BJ (cell line): ENCODE measurements at regions not wholly inside any gene's neighbourhood (a gene's known extent, or its start where the extent isn't known, plus 50 kb on each side); places are given as distances from the start of the nearest gene placed in this dataset.
"Not testable (repeated sequence)": the region's sequence is repeated elsewhere in the genome, so short reads cannot be mapped to it uniquely, and the experiment has no call there.

Experiments
- CTCF ChIA-PET: fragments of 350-600 bp; formaldehyde crosslinking; extraction: SDS; loops from one replicate; lab custom pipeline; 2021; ENCODE audit warnings: antibody characterized with exemption, inconsistent platforms; lab: Yijun Ruan, JAX
- POLR2A ChIA-PET: fragments of 300-600 bp; sonication (Branson Sonifier 250); formaldehyde crosslinking; extraction: SDS; loops from one replicate; lab custom pipeline; 2021; ENCODE audit warnings: antibody characterized with exemption; lab: Charles Lee
- DNase-seq: peaks from one replicate; pipeline ENCODE4 v3.0.0-alpha.2; 2011; ENCODE audit warnings: low read depth
- H3K27me3 ChIP-seq: 2 replicates; pipeline ENCODE4 v1.6.0; 2011; ENCODE audit warnings: low read length; ENCODE audit not compliant: control insufficient read depth, insufficient read depth
- H3K36me3 ChIP-seq: 2 replicates; pipeline ENCODE4 v1.5.1; 2011; ENCODE audit warnings: low read length; ENCODE audit not compliant: control insufficient read depth, insufficient read depth
- H3K4me3 ChIP-seq: 2 replicates; pipeline ENCODE4 v1.5.1; 2011; ENCODE audit warnings: low read depth, mild to moderate bottlenecking, control low read depth, low read length
- CTCF ChIP-seq: IDR thresholded peaks from 2 replicates; pipeline ENCODE4 v1.5.1; 2011; ENCODE audit warnings: low read depth, mild to moderate bottlenecking, control low read depth, inconsistent platforms, low read length, moderate library complexity; ENCODE audit not compliant: insufficient read depth

- no peak for DNase-seq
- ChIA-PET POLR2A (no interaction called here), CTCF (no interaction called here)
- no peaks in the 10 kb centered on the region for H3K27me3 ChIP-seq
- TF ChIP-seq CTCF, result no peak
- H3K4me3 ChIP-seq, result no peak overlapping the region
- no peaks in the 10 kb centered on the region for H3K36me3 ChIP-seq
Observed at GRCh38 chr4:127364911-127365310, 267.8 kb upstream of the INTU start.

GRCh38 chr4:127370604-127371003, 262.2 kb upstream of the INTU start:
- no peak for DNase-seq
- no peak for TF ChIP-seq CTCF
- H3K27me3 ChIP-seq, result no peaks in the 10 kb centered on the region
- CTCF ChIA-PET, result no interaction called here
- no peaks in the 10 kb centered on the region for H3K36me3 ChIP-seq
- H3K4me3 ChIP-seq, result no peak overlapping the region
- POLR2A ChIA-PET, result no interaction called here

- Histone ChIP-seq H3K36me3 (no peaks in the 10 kb centered on the region), H3K27me3 (no peaks in the 10 kb centered on the region), H3K4me3 (no peak overlapping the region)
- no peak for DNase-seq
- POLR2A ChIA-PET, result no interaction called here
- CTCF ChIA-PET, result interaction anchor here (0.8 kb wide), 1 partner anchor 20 kb away, joined by 4 read pairs; no protein-coding TSS in a partner anchor
- TF ChIP-seq CTCF, result no peak
Observed at GRCh38 chr4:127379499-127379898, 253.3 kb upstream of the INTU start.

GRCh38 chr4:127379948-127380347, 252.8 kb upstream of the INTU start:
- H3K36me3 ChIP-seq, H3K4me3 ChIP-seq, H3K27me3 ChIP-seq, DNase-seq, POLR2A ChIA-PET: not testable (repeated sequence)
- CTCF ChIA-PET, result interaction anchor here (0.8 kb wide), 1 partner anchor 19 kb away, joined by 4 read pairs; no protein-coding TSS in a partner anchor

- no peaks in the 10 kb centered on the region for H3K27me3 ChIP-seq
- no peaks in the 10 kb centered on the region for H3K36me3 ChIP-seq
- no peak for TF ChIP-seq CTCF
- H3K4me3 ChIP-seq, result no peak overlapping the region
- CTCF ChIA-PET, result no interaction called here
- POLR2A ChIA-PET, result no interaction called here
- DNase-seq, result no peak
Observed at GRCh38 chr4:127383666-127384065, 249.1 kb upstream of the INTU start.

- no peak overlapping the region for H3K4me3 ChIP-seq
- no peak for TF ChIP-seq CTCF
- no peak for DNase-seq
- H3K36me3 ChIP-seq, result no peaks in the 10 kb centered on the region
- ChIA-PET CTCF (no interaction called here), POLR2A (no interaction called here)
- no peaks in the 10 kb centered on the region for H3K27me3 ChIP-seq
Observed at GRCh38 chr4:127394516-127394915, 238.2 kb upstream of the INTU start.
